H1 (cell line): ENCODE measurements at regions not wholly inside any gene's neighbourhood (a gene's known extent, or its start where the extent isn't known, plus 50 kb on each side); places are given as distances from the start of the nearest gene placed in this dataset.

Experiments
- HDAC6 ChIP-seq: IDR thresholded peaks from one replicate; pipeline ENCODE4 v1.7.1; 2012; ENCODE audit warnings: low read depth, mild to moderate bottlenecking, inconsistent platforms, low read length, moderate library complexity
- JUND ChIP-seq: IDR thresholded peaks from 2 replicates; pipeline ENCODE4 v1.6.1; 2011; ENCODE audit warnings: mild to moderate bottlenecking, improper control_type of control experiment, low read length
- SAP30 ChIP-seq: fragments of 300-600 bp; sonication (generic); IDR thresholded peaks from 2 replicates; pipeline ENCODE4 v1.7.1; 2012; ENCODE audit warnings: low read length, moderate library complexity, mild to moderate bottlenecking, inconsistent platforms; ENCODE audit not compliant: insufficient read depth, insufficient replicate concordance

- no peak for TF ChIP-seq JUND
- no peak for TF ChIP-seq HDAC6
- TF ChIP-seq SAP30: no peak
Observed at GRCh38 chrX:69018416-69019072, 146.7 kb downstream of the PJA1 start (continued).
